IMR-90 (cell line): ENCODE measurements at regions not wholly inside any gene's neighbourhood (a gene's known extent, or its start where the extent isn't known, plus 50 kb on each side); places are given as distances from the start of the nearest gene placed in this dataset.

Source experiments
- ATAC-seq: fragments of 200-7000 bp; cut with Tn5 transposase; 2 replicates; pipeline ENCODE4 v1.9.1; 2020; ENCODE audit warnings: low read depth, mild to moderate bottlenecking, moderate library complexity
- BruUV-seq: library from RNA; stranded (reverse); fragments of 400-500 nt; replicated peaks from 2 replicates; lab custom pipeline; 2021; lab: Mats Ljungman, UMichigan
- CTCF ChIA-PET: fragments of 300-600 bp; formaldehyde crosslinking; extraction: SDS; loops from one replicate; lab custom pipeline; 2021; ENCODE audit warnings: antibody characterized with exemption; lab: Yijun Ruan, JAX
- POLR2A ChIA-PET: fragments of 300-600 bp; sonication (Branson Sonifier 250); formaldehyde crosslinking; loops from one replicate; lab custom pipeline; 2022; ENCODE audit warnings: antibody characterized with exemption; ENCODE audit not compliant: unreplicated experiment; lab: Charles Lee
- DNase-seq: peaks from one replicate; pipeline ENCODE4 v3.0.0; 2013
- H2AFZ ChIP-seq: replicated peaks from 2 replicates; pipeline ENCODE3; 2013; ENCODE audit warnings: low read length, mild to moderate bottlenecking; ENCODE audit not compliant: poor library complexity
- H2AK5ac ChIP-seq: 2 replicates; pipeline ENCODE4 v1.6.1; 2013; ENCODE audit warnings: low read depth, low read length, inconsistent platforms
- H2AK9ac ChIP-seq: replicated peaks from 2 replicates; pipeline ENCODE3; 2013; ENCODE audit warnings: mild to moderate bottlenecking, low read depth, low read length, moderate library complexity; ENCODE audit not compliant: poor library complexity
- H2BK120ac ChIP-seq: 2 replicates; pipeline ENCODE4 v1.6.1; 2013; ENCODE audit warnings: low read depth, low read length, inconsistent platforms
- H2BK15ac ChIP-seq: 3 replicates; pipeline ENCODE4 v1.6.1; 2013; ENCODE audit warnings: low read depth, low read length, inconsistent platforms
- H2BK20ac ChIP-seq: 2 replicates; pipeline ENCODE4 v1.6.1; 2013; ENCODE audit warnings: low read depth, mild to moderate bottlenecking, inconsistent platforms, low read length, moderate library complexity
- H2BK5ac ChIP-seq: 2 replicates; pipeline ENCODE4 v1.6.1; 2013; ENCODE audit warnings: mild to moderate bottlenecking, low read depth, low read length, inconsistent platforms; ENCODE audit not compliant: poor library complexity, severe bottlenecking
- H3K14ac ChIP-seq: replicated peaks from 2 replicates; pipeline ENCODE4 v1.6.1; 2013; ENCODE audit warnings: low read depth, low read length, inconsistent platforms
- H3K18ac ChIP-seq: 2 replicates; pipeline ENCODE4 v1.6.1; 2013; ENCODE audit warnings: low read depth, low read length, control low read depth
- H3K23ac ChIP-seq: 2 replicates; pipeline ENCODE4 v1.6.1; 2013; ENCODE audit warnings: low read depth, low read length, inconsistent platforms
- H3K27ac ChIP-seq: 2 replicates; pipeline ENCODE4 v1.5.1; 2013; ENCODE audit warnings: mild to moderate bottlenecking, control low read depth, low read length; ENCODE audit not compliant: insufficient read depth
- H3K27me3 ChIP-seq: 2 replicates; pipeline ENCODE4 v1.6.1; 2013; ENCODE audit warnings: low read length; ENCODE audit not compliant: control insufficient read depth, insufficient read depth
- H3K36me3 ChIP-seq: 2 replicates; pipeline ENCODE4 v1.6.1; 2013; ENCODE audit warnings: low read length, mixed read lengths; ENCODE audit not compliant: control insufficient read depth, insufficient read depth
- H3K4ac ChIP-seq: 2 replicates; pipeline ENCODE4 v1.6.1; 2013; ENCODE audit warnings: low read depth, low read length, inconsistent platforms
- H3K4me1 ChIP-seq: 2 replicates; pipeline ENCODE4 v1.6.1; 2013; ENCODE audit warnings: low read length, mixed read lengths; ENCODE audit not compliant: control insufficient read depth, insufficient read depth
- H3K4me2 ChIP-seq: 2 replicates; pipeline ENCODE4 v1.6.1; 2013; ENCODE audit warnings: low read depth, mild to moderate bottlenecking, control low read depth, low read length, moderate library complexity
- H3K4me3 ChIP-seq: 2 replicates; pipeline ENCODE4 v1.5.1; 2013; ENCODE audit warnings: low read depth, mild to moderate bottlenecking, control low read depth, low read length, moderate library complexity; ENCODE audit not compliant: insufficient read depth
- H3K56ac ChIP-seq: 2 replicates; pipeline ENCODE4 v1.6.1; 2013; ENCODE audit warnings: low read length, inconsistent platforms; ENCODE audit not compliant: insufficient read depth; ENCODE audit errors: extremely low read depth
- H3K79me1 ChIP-seq, 2 experiments: 2 replicates each; pipeline ENCODE4 v1.6.1; 2013; ENCODE audit warnings: low read length in 2 of 2, inconsistent platforms in 1 of 2, low read depth in 1 of 2
- H3K9ac ChIP-seq: 2 replicates; pipeline ENCODE4 v1.6.1; 2013; ENCODE audit warnings: low read depth, low read length, control low read depth
- H3K9me1 ChIP-seq: 2 replicates; pipeline ENCODE4 v1.6.1; 2013; ENCODE audit warnings: low read length, inconsistent platforms; ENCODE audit not compliant: insufficient read depth
- H3K9me3 ChIP-seq: 2 replicates; pipeline ENCODE4 v1.6.1; 2013; ENCODE audit warnings: low read length; ENCODE audit not compliant: control insufficient read depth, insufficient read depth
- H4K20me1 ChIP-seq: 2 replicates; pipeline ENCODE4 v1.6.1; 2013; ENCODE audit warnings: low read length, inconsistent platforms; ENCODE audit not compliant: insufficient read depth
- H4K5ac ChIP-seq: 2 replicates; pipeline ENCODE4 v1.6.1; 2013; ENCODE audit warnings: mild to moderate bottlenecking, low read depth, low read length, control low read depth
- H4K8ac ChIP-seq, 2 experiments: 2 replicates each; pipeline ENCODE4 v1.6.1; 2013; ENCODE audit warnings: low read depth in 2 of 2, low read length in 2 of 2, control low read depth in 1 of 2, inconsistent platforms in 1 of 2
- H4K91ac ChIP-seq: 2 replicates; pipeline ENCODE4 v1.6.1; 2013; ENCODE audit warnings: low read depth, low read length, inconsistent platforms; ENCODE audit not compliant: insufficient read depth
- BHLHE40 ChIP-seq: fragments of 150-350 bp; IDR thresholded peaks from 2 replicates; pipeline ENCODE4 v1.6.1; 2016; ENCODE audit warnings: mild to moderate bottlenecking, low read depth, low read length
- CEBPB ChIP-seq: IDR thresholded peaks from 2 replicates; pipeline ENCODE4 v1.6.1; 2012; ENCODE audit warnings: low read depth, low read length, improper control_type of control experiment
- FOS ChIP-seq: fragments of 150-350 bp; IDR thresholded peaks from 2 replicates; pipeline ENCODE4 v1.6.1; 2016; ENCODE audit warnings: low read depth, low read length
- RAD21 ChIP-seq: IDR thresholded peaks from 2 replicates; pipeline ENCODE4 v1.6.1; 2012; ENCODE audit warnings: low read length, improper control_type of control experiment
- dilution Hi-C: fragments of 300-500 bp; cut with HindIII; formaldehyde crosslinking; loops from one replicate; pipeline ENCODE4 v1.14.3; 2018; ENCODE audit warnings: low sequenced_read_pairs; ENCODE audit not compliant: unreplicated experiment
- in situ Hi-C: fragments of 300-500 bp; cut with MboI; formaldehyde crosslinking; loops from 3 replicates; pipeline ENCODE4 v1.14.3; 2019; ENCODE audit warnings: low sequenced_read_pairs, inconsistent platforms, mixed read lengths
- intact Hi-C: fragments of 100-400 bp; cut with micrococcal nuclease; formaldehyde crosslinking; loops from 2 replicates; pipeline ENCODE4 v1.10.0; 2022

GRCh38 chr6:142013287-142013686 is 119.4 kb upstream of the GJE1 start:
- peak; percentile 55 for ATAC-seq
- no TSS peak for BruUV-seq
- in situ Hi-C loops, result no loop called here
- Histone ChIP-seq H3K23ac (no peak overlapping the region), H3K9me1 (peaks cover 5% of the 10 kb centered on the region; the same call in 1 of the 2 replicates), H2BK120ac (no peak overlapping the region), H2BK20ac (no peak overlapping the region), H3K4me1 (peaks cover 20% of the 10 kb centered on the region), H3K79me1 (peaks cover 4 to 13% of the 10 kb centered on the region in 2 experiments; a peak in 3 of 4 replicates), H3K9me3 (no peaks in the 10 kb centered on the region), H3K36me3 (no peaks in the 10 kb centered on the region), H2AK9ac (no peak overlapping the region), H2BK5ac (peak overlapping the region; percentile 62), H3K18ac (no peak overlapping the region), H4K91ac (no peak overlapping the region), H3K14ac (no peak overlapping the region), H3K27me3 (no peaks in the 10 kb centered on the region), H4K5ac (no peak overlapping the region), H3K4me3 (no peak overlapping the region), H4K20me1 (no peaks in the 10 kb centered on the region), H3K4me2 (no peak overlapping the region), H4K8ac (no peak overlapping the region; a peak in 1 of 4 replicates), H3K9ac (no peak overlapping the region), H2AFZ (no peak overlapping the region), H3K4ac (no peak overlapping the region), H2BK15ac (no peak overlapping the region), H3K56ac (no peak overlapping the region), H3K27ac (no peak overlapping the region), H2AK5ac (no peak overlapping the region)
- dilution Hi-C loops, result no loop called here
- POLR2A ChIA-PET, result no interaction called here
- intact Hi-C loops, result no loop called here
- 0 out of 2 replicates have a peak, but pooled peaks have one; percentile 14 for TF ChIP-seq CEBPB
- TF ChIP-seq RAD21, result no peak
- peak; percentile 76 for TF ChIP-seq FOS
- peak; percentile 30; the same call in 1 of the 2 replicates for TF ChIP-seq BHLHE40
- CTCF ChIA-PET, result interaction anchor here (0.5 kb wide), 1 partner anchor 24 kb away, joined by 3 read pairs; no protein-coding TSS in a partner anchor
- peak; percentile 92 for DNase-seq
